Dedifferentiated amniotic fluid mesenchymal stem cell (primary cell): ENCODE measurements at regions not wholly inside any gene's neighbourhood (a gene's known extent, or its start where the extent isn't known, plus 50 kb on each side); places are given as distances from the start of the nearest gene placed in this dataset.

Experiments
- DNase-seq: peaks from one replicate; pipeline ENCODE4 v3.0.0-alpha.2; 2016; ENCODE audit errors: extremely low spot score

GRCh38 chr14:75370416-75371205 lies 57.2 kb upstream of the JDP2 start:
- no peak for DNase-seq

GRCh38 chr14:75371297-75371696 lies 56.5 kb upstream of the JDP2 start:
- DNase-seq: no peak

GRCh38 chr14:75372260-75372659 lies 55.6 kb upstream of the JDP2 start:
- no peak for DNase-seq

GRCh38 chr14:75373133-75373532 lies 54.7 kb upstream of the JDP2 start:
- no peak for DNase-seq

GRCh38 chr14:75373616-75374015 lies 54.2 kb upstream of the JDP2 start:
- DNase-seq: no peak

GRCh38 chr14:75374911-75375310 lies 52.9 kb upstream of the JDP2 start:
- no peak for DNase-seq

GRCh38 chr14:75375983-75376382 lies 51.8 kb upstream of the JDP2 start:
- no peak for DNase-seq
